ENCODE measurements at regions not wholly inside any gene's neighbourhood (a gene's known extent, or its start where the extent isn't known, plus 50 kb on each side); places are given as distances from the start of the nearest gene placed in this dataset.
"Not testable (repeated sequence)": the region's sequence is repeated elsewhere in the genome, so short reads cannot be mapped to it uniquely, and the experiment has no call there.

DNA sequence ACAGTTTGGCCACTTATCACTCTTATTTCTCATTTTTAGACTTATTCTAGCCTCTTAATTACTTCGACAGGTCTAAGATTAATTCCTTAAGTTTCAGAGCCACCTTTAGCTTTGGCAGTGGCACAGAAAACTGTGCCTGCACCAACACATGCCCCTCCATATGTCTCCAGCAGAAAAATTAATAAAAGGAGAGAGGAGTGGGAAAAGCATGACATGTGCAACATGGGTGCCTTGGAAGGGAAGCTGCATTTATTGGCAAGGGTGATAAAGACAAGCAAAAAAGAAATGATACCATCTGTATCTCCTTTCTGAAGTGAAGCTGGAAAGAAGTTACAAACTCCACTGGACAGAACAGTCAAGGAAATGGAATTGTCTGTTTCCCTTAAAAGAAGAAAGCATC, 121.7 kb upstream of the CFAP20DC start:
- DNase-seq, result no peak

DNA sequence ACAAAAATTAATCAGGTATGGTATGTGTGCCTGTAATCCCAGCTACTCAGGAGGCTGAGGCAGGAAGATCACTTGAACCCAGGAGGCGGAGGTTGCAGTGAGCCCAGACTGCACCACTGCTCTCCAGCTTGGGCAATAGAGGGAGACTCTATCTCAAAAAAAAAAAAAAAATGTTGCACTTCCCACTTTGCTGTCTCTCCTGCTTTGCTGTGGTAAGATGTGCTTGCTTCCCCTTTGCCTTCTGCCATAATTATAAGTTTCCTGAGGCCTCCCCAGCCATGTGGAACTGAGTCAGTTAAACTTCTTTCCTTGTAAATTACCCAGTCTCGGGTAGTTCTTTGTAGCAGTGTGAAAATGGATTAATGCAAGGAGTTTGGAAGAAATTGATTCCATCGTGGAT, 120.3 kb upstream of the CFAP20DC start:
- DNase-seq, result not testable (repeated sequence)

DNA sequence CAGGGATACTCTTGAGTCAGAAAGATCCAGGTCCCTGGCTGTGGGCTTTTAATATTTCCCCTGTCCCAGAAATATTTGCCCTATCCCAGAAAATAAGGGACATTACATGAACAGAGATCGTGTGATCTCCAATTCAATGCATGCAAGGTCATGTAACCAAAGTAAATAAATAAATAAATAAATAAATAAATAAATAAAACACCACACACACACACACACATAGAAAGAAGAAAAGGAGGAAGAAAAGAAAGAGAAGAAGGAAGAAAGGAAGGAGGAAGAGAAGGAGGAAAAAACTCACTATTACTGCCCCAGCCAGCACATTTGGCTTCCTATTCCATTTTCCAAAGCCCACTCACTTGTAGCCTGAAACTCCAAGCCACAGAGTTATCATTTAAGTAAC, 117.9 kb upstream of the CFAP20DC start:
- DNase-seq, result no peak

DNA sequence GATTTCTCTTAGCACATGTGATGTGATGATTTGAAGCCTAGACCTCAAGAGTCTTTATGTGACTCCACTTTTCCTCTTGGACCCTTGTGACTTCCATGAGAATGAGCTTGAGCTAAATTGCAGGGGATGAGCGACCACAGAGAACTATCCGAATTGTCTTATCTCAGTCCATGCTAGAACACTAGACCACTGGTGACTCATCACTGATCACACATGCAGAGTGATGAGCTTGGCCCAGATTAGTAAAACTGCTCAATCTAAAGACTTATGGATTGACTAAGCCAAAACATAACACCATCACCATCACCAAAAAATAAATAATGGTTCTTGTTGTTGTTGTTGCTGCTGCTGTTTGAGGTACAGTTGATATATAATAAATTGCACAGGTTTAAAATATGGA, 114.1 kb upstream of the CFAP20DC start:
- DNase-seq, result no peak

DNA sequence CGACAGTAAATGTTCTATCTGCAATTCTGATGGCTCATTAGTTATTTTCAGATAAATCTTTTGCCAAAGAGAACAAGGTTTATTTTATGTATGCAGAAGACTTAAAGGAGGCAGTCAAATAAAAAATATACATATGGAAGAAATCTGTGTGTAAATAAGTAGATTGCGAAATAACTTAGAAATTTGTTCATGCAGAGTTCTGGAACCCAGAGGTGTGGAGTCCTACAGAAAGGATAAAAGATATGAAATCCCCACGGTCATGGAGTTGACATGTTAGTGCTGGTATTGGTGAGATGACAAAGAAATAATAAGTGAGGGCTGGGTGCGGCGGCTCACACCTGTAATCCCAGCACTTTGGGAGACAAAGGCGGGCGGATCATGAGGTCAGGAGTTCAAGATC, 111.2 kb upstream of the CFAP20DC start:
- DNase-seq, result no peak

DNA sequence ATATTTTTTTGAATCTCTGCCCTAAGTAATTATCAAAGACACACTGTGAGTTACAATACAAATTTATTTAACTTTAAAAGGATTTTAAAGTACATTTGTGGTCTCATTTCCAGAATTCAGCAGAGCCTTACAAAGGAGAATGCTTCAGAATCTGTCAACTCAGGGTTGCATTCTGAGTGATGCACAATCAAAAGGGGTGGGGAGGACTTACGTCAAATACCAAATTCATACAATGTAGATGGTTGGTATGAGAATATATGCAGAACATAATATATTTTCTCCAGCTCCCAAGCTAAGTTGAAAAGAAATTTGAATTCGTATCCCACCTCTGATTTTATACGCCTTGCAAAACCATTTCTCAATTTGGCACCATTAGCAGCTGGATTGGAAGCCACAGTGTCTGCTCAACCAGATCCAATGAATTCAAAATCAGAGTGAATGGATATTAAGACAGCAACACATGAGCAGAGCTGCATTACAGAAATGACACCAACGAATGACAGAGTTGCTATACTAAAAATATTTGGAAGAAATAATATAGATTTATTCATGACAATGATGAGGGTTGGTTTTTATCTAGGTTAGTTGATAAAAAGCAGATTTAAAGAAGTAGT, 110.4 kb upstream of the CFAP20DC start:
- no peak for DNase-seq

DNA sequence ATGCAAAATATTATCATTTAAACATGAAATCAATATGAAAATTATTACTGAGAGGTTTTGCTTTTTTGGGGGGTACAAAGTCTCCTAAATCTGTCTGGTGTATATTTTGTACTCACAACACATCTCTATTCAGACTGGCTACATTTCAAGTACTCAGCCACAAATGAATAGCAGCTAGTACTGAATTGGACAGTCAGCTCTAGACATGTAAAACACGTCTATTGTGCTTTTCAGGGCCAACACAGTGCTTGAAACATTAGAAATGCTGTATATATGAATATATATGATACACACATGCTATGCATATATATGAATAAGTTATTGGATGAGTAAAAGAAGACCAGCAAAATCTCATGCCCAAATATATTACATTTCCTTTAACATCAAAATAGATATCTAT, 103.8 kb upstream of the CFAP20DC start:
- DNase-seq, result no peak

DNA sequence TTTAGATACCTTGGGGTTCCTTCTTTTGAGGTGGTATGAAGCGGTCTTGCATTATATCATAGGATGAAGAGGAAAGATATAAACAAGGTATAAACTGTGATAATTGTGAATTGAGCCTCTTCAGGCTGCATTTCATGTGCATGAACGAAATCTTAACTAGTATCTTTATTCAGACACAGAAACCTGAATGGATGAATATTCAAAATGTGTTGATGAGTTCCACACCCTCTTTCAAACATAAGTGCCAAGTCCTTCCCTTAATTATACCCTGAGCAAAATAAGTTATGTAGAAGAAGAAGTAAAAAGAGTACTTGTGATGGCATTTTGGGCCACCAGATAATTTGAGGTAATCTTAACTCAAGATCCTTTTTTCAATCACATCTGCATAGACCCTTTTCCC, 103.1 kb upstream of the CFAP20DC start:
- DNase-seq, result no peak

DNA sequence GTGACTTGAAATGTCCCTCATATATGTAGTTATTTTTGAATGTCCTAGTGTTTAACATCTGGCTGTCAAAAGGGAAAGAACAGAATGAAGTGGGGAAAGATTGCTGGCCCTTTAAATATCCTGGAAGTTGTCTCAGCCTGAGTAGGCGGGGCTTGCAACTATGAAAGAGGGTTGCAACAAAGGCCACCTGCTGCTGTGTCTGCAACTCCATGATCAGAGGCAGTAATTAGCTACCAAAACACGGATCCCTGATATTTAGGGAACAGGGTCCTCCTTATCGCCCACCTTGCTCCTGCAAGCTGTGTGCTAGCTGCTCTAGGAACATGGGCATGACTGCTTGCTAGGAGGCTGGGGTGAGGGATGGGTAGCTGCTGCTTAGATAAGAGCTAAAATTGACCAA, 100.2 kb upstream of the CFAP20DC start:
- DNase-seq, result no peak

DNA sequence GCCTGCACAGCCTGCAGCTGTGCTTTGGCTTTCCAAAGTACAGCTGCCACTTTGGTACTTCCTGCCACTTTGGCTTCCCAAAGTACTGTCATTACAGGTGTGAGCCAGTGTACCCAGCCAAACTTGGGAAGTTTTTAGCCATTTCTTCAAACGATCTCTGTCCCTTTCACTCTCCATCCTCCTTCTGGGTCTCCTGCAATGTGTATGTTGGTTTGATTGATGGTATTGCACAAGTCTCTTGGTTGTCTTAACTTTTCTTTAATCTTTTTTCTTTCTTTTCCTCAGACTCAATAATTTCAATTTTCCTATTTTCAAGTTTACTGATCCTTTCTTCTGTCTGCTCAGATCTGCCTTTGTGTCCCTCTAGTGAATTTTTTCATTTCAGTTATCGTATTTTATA, 99.3 kb upstream of the CFAP20DC start:
- DNase-seq, result no peak

DNA sequence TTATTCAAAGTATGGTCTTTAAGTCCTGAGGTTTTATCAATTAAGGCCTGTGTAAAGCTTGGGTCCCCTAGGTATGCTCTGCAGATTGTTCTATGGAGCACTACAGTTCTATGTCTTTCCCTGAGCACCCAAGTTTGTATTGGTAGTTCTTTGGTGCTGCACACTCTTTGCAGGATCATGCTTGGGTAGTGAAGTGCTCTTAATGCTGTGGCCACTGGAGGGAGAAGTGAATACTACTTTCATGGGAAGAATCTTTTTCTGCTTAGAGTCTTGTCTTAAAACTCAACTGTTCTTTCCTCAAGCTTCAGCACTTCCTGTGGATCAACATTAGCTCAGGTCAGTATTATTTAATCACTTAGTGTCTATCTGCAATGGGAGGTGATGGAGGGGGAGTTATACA, 93.6 kb upstream of the CFAP20DC start:
- DNase-seq, result no peak

DNA sequence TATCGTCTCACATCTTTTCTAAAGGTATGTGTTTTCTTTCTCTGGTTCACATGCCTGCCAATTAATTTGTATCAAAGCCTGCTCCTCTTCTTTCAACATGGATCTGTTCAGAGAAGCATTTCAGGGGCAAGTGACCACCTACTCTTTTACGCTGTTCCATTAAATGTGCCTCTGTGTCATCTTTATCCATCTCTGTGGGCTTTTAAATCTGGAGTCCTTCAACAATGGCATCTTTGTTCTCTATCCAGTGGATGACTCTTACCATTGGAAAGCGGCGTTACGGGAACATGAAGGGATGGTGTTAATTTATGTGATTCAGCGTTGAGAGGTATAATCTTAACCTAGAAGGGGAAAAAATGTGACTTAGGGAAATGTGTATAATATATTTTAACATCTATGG, 92.7 kb upstream of the CFAP20DC start:
- no peak for DNase-seq

DNA sequence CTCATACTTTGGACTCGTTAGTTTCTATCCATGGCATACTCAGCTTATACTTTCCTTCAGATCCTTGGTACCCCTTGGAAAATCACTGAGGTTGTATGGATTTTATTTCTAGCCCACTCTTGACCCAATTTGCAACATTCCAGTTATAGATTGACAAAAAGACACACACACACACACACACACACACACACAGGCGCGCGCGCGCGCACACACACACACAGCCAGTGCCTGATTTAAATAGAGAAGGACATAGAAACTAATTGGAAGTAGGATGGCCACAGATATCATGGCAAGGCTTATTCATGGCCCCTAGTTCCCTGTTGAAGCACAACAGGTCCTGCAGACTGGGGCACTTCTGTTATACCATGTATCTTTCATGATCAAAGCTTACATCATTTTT, 89.1 kb upstream of the CFAP20DC start:
- DNase-seq, result no peak

DNA sequence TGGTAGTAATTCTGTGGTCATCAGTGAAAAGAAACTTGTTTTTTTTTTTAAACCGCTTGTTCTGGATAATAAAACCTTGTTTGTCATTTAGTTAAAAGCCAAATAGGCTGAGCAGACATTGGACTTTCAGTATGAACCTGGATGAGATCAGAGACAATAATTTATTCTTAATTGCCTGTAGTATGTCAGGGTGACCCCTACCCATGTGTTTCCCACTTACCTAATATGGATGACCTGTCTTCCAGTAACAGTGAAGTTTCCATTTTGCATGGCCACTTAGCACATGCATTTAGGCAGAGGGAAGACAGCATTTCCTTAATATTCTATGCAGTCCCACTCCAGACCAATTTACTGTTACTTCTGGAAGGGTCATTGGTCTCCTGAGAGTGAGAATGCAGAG, 87.6 kb upstream of the CFAP20DC start:
- no peak for DNase-seq

DNA sequence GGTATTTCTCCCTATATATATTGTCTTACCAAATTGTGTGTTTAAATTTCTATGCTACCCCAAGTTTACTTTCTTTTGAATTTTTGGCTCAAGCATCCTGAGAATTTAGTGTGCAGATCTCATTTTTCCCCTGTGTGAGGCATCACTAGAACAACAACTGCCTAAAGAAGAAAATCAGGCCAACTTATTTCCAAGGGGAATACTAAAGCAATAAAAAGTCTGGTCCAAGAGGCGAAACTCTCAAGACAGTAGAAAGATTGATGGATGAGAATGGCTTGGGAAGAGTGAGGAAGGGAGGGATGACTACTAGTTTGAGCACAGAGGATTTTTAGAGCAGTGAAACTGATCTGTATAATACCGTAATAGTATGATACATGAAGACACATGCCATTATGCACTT, 86.3 kb upstream of the CFAP20DC start:
- no peak for DNase-seq

DNA sequence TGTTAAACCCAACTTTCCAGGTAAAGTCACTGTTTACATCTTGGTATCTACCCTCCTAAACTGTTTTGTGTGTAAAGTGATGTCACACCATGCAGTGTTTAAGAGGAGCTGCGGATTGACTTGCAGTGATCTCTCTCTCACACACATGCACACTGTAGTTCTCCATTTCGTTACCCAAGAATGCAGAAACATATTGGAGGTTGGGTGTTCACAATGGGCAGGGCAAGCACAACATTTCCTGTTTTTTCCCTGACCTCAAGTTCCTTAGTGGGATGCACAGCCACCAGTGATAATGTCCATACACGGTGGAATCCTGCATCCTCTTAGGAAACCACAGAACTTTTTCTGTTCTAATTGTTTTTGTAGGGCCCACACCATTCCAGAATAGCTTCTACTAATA, 85.3 kb upstream of the CFAP20DC start:
- DNase-seq, result no peak

DNA sequence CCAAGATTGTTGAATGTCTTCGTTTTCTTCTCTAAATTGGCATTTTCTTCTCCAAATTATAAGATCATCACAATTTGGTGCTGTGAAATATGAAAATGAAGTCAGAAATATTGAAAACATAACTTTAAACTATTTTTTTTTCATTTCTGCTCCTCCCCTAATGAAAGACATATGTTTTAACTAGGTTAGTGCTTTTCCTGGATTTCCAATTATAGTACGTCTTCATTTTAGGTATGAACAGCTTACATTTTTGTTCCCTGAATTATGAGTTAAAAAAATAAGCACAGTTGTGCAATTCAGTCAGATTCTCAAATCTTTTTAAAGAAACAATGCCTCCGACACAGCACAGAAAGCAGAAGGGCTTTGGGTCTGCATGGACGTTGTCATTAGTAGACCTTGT, 83.5 kb upstream of the CFAP20DC start:
- DNase-seq, result peak; percentile 79

DNA sequence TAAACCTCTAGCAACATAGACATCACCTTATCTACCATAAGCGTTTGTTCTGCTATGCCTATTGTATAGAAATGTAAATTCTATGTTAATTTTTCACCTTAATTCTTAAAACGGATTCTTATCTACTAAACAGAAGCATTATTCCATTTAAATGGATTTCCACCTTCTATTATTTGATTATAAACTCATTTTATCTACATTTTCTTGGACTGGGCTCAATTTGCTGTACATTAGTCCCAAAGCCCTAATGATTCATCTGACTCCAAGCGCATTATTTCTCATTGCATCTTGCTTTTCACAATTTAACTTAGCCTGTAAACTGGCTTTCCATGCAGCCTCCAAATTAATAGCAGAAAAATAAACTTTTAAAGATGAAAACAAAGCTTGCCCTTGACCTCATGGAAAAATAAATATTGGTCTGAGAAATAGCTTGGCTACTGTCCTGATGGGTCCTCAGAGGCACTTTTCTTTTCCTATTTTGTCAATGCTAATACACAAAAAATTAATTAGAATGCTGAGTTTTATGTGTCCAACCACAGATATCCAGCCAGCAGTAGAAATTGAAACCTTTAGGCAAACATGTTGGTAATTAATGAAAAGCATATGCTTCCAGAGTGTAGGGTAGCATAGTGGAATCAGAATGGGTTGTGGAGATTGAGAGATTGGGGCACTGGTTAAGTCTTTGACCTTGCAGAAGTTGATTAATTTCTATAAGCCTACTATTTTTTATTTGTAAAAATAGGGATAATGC, 81.4 kb upstream of the CFAP20DC start:
- peak; percentile 43 for DNase-seq

DNA sequence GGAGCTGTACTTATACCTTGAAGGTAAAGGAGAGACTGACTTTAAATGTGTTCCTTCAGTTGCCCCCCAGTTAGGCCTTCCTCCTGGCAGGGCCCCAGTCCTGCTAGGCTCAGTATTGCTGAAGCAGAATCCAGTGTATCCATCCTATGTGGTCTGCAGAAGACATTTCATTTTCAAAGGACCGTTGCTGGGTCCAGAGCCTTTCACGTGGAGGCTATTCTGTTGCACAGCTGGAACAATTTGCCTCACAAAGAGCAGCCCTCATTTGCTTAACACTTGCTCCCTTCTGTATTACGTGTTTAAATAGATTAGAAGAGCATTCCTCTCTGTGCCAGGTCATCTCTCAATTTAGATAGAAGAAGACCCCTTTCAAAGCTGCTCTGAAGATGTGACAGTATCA, 78.9 kb upstream of the CFAP20DC start:
- no peak for DNase-seq

DNA sequence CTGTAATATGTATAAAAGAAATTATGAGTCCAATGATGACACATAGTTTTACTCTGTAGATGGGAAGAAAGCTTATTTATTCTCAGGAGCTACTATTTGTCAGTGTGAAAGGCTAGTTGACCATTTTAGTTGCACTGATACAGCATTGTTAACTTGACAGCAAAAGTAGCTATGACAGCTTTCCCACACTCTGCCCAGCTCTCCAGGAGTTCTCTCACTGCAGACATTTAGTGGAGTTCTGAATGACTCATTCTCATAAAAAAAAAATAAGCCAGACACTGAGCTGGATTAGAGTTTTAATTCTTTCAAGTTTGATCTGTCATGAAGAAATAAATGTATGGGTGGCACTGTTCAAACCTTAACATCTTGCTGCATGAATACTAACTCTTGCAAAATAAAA, 77.2 kb upstream of the CFAP20DC start:
- DNase-seq, result peak; percentile 86

DNA sequence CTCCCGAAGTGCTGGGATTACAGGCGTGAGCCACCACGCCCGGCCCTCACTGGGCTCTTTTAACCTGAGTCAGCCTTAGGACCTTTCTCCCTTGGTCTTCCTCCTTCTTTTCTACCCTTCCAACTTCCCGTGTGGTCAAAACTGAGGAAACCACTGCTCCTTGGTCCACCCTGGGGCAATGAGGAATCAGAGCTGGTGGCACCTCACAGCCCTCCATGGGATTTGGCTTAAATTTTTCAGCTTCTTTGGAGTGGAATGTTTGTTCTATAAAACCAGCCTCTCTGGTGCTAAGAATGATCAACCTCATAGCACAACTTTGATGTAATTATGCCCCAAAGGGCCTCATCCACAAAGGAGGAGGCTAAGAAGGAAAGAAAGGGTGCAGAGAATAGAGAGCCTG, 76.6 kb upstream of the CFAP20DC start:
- DNase-seq, result no peak

DNA sequence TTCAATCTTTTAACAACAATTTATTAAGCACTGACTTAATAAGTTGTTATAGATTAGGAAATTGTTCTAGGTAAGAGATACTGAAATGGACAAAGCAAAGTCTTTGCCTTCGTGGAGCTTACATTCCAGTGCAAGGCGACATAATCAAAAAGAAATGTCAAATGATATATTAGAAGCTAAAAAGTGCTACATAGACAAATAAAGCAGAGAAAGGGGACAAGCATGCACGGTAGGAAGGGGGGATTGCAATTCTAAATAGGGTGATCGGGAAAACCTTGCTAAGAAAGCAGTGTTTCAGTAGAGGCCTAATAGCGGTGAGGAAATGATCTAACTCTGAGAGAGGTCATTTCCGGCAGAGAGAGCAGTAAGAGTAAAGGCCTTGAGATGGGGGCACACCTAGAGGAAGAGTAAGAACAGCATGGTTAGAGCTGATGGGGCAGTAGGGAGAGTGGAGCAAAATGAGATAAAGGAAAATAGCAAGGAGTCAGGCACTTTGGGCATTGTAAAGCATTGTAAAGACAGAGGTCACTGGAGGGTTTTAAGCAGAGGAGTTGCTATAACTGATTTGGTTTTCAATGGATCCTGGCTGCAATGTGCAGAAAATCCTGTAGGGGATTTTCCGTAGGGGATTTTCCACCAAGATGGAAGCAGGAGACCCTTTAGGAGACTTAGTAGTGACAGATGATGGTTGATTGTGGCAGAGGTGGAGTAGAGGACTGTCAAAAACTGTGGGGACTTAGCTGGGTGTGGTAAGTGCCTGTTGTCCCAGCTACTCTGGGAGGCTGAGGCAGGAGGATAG, 71.7 kb upstream of the CFAP20DC start:
- no peak for DNase-seq

DNA sequence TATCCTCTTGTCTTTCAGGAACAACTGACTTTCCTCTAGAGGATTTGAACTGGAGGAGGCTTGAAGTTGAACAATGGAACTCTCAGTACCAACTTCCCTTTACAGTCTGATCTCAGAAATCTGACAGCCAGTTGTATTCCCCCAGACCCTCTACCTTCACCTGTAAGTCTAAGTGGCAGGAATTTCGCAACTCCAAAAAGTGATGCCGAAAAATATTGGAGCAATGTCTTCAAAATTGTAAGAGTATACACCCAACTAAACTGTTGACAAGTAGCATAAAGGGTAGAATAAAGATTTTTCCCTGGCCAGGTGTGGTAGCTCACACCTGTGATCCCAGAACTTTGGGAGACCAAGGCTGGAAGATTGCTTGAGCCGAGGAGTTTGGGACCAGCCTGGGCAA, 69.1 kb upstream of the CFAP20DC start:
- DNase-seq, result no peak

DNA sequence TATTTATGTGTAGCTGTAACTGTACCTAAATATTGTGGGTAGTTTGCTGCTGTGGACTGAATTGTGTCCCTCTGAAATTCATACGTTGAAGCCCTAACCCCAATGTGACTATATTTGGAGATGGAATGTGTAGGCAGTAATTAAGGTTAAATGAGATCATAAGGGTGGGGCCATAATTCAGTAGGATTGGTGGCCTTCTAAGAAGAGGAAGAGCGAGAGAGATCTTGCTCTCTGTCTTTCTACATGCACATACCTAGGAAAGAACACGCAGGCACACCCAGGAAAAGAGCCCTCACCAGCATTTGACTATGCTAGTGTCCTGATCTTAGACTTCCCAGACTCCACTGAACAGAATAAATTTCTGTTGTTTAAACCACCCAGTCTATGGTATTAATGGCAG, 67.6 kb upstream of the CFAP20DC start:
- DNase-seq, result no peak

DNA sequence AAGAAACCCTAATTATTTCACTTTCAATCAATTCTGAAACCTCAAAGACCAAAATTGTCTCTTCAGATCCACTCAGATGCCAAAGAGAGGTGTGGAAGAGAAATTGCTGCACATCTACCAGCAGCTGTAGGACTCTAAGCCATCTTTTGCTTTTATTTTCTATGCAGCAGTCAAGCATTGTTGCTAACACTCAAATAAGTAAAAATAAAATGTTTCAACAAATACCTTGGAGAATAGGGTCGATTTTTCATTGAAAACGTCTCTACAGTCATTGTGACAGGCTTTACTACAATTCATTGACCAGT, 66.4 kb upstream of the CFAP20DC start:
- DNase-seq, result no peak

Data from fibroblast of skin of right biceps (primary cell).